HG02885 (cell line): ENCODE measurements at regions not wholly inside any gene's neighbourhood (a gene's known extent, or its start where the extent isn't known, plus 50 kb on each side); places are given as distances from the start of the nearest gene placed in this dataset.
A peak's percentile ranks its signal among the peaks of the same experiment; 100 is the strongest.
"Not testable (repeated sequence)": the region's sequence is repeated elsewhere in the genome, so short reads cannot be mapped to it uniquely, and the experiment has no call there.

Experiments used
- ATAC-seq: cut with Tn5 transposase; IDR thresholded peaks from one replicate; pipeline ENCODE4 v1.9.1; 2021; ENCODE audit warnings: mild to moderate bottlenecking; ENCODE audit not compliant: unreplicated experiment, poor library complexity

GRCh38 chr3:102353805-102354204 is 81.0 kb upstream of the ZPLD1 start:
- ATAC-seq, result peak; percentile 62

GRCh38 chr3:102354818-102355515 is 79.8 kb upstream of the ZPLD1 start:
- ATAC-seq, result no peak

GRCh38 chr3:102356506-102356905 is 78.3 kb upstream of the ZPLD1 start:
- no peak for ATAC-seq

GRCh38 chr3:102357313-102357712 is 77.5 kb upstream of the ZPLD1 start:
- not testable (repeated sequence) for ATAC-seq

- no peak for ATAC-seq
These were observed 74.5 kb upstream of the ZPLD1 start for GRCh38 chr3:102360183-102360860.

- ATAC-seq, result no peak
These were observed 73.7 kb upstream of the ZPLD1 start for GRCh38 chr3:102361101-102361500.

- ATAC-seq, result not testable (repeated sequence)
These were observed 68.7 kb upstream of the ZPLD1 start for GRCh38 chr3:102366116-102366515.

- no peak for ATAC-seq
These were observed 59.8 kb upstream of the ZPLD1 start for GRCh38 chr3:102374863-102375634.

- no peak for ATAC-seq
These were observed 56.6 kb upstream of the ZPLD1 start for GRCh38 chr3:102378216-102378615.

GRCh38 chr3:102382201-102382600 is 52.6 kb upstream of the ZPLD1 start:
- ATAC-seq, result not testable (repeated sequence)
